ENCODE measurements at regions not wholly inside any gene's neighbourhood (a gene's known extent, or its start where the extent isn't known, plus 50 kb on each side); places are given as distances from the start of the nearest gene placed in this dataset.
"Not testable (repeated sequence)": the region's sequence is repeated elsewhere in the genome, so short reads cannot be mapped to it uniquely, and the experiment has no call there.

DNA sequence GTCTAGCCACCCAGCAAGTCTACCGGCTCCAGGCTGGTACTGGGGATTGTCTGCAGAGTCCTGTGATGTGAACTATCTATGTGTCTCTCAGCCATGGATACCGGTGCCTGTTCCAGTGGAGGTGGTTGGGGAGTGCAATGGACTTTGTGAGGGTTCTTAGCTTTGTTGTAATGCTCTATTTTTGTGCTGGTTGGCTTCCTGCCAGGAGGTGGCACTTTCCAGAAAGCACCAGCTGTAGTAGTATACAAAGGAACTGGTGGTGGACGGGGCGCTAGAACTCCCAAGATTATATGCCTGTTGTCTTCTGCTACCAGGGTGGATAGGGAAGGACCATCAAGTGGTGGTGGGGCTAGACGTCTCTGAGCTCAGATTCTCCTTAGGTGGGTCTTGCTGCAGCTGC is 306.4 kb upstream of the POF1B start:
- H3F3A ChIP-seq (ENCODE audit: insufficient read depth, low read length, poor library complexity, severe bottlenecking), result no peaks in the 10 kb centered on the region
- no peak overlapping the region for H2AFZ ChIP-seq (ENCODE audit: low read depth, low read length)
- no peaks in the 10 kb centered on the region for H4K20me1 ChIP-seq (ENCODE audit: insufficient read depth)
- no peaks in the 10 kb centered on the region for H3K79me2 ChIP-seq (replicated peaks; ENCODE audit: insufficient read depth, low read length)
- H3K9ac ChIP-seq (ENCODE audit: low read length), result no peak overlapping the region
- H3K36me3 ChIP-seq (ENCODE audit: insufficient read depth, low read length), result no peaks in the 10 kb centered on the region
- TF ChIP-seq EP300 (conservative IDR thresholded peaks at IDR 0.05; ENCODE audit: poor library complexity, severe bottlenecking), result no peak
- no peak for TF ChIP-seq EZH2 (IDR thresholded peaks at IDR 0.05; ENCODE audit: borderline replicate concordance, insufficient read depth, low read length, poor library complexity, severe bottlenecking)
- TF ChIP-seq, protein P1, sequence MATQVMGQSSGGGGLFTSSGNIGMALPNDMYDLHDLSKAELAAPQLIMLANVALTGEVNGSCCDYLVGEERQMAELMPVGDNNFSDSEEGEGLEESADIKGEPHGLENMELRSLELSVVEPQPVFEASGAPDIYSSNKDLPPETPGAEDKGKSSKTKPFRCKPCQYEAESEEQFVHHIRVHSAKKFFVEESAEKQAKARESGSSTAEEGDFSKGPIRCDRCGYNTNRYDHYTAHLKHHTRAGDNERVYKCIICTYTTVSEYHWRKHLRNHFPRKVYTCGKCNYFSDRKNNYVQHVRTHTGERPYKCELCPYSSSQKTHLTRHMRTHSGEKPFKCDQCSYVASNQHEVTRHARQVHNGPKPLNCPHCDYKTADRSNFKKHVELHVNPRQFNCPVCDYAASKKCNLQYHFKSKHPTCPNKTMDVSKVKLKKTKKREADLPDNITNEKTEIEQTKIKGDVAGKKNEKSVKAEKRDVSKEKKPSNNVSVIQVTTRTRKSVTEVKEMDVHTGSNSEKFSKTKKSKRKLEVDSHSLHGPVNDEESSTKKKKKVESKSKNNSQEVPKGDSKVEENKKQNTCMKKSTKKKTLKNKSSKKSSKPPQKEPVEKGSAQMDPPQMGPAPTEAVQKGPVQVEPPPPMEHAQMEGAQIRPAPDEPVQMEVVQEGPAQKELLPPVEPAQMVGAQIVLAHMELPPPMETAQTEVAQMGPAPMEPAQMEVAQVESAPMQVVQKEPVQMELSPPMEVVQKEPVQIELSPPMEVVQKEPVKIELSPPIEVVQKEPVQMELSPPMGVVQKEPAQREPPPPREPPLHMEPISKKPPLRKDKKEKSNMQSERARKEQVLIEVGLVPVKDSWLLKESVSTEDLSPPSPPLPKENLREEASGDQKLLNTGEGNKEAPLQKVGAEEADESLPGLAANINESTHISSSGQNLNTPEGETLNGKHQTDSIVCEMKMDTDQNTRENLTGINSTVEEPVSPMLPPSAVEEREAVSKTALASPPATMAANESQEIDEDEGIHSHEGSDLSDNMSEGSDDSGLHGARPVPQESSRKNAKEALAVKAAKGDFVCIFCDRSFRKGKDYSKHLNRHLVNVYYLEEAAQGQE (IDR thresholded peaks at IDR 0.05; ENCODE audit: borderline replicate concordance), result no peak
- TF ChIP-seq, protein P2, sequence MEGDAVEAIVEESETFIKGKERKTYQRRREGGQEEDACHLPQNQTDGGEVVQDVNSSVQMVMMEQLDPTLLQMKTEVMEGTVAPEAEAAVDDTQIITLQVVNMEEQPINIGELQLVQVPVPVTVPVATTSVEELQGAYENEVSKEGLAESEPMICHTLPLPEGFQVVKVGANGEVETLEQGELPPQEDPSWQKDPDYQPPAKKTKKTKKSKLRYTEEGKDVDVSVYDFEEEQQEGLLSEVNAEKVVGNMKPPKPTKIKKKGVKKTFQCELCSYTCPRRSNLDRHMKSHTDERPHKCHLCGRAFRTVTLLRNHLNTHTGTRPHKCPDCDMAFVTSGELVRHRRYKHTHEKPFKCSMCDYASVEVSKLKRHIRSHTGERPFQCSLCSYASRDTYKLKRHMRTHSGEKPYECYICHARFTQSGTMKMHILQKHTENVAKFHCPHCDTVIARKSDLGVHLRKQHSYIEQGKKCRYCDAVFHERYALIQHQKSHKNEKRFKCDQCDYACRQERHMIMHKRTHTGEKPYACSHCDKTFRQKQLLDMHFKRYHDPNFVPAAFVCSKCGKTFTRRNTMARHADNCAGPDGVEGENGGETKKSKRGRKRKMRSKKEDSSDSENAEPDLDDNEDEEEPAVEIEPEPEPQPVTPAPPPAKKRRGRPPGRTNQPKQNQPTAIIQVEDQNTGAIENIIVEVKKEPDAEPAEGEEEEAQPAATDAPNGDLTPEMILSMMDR (IDR thresholded peaks at IDR 0.05; ENCODE audit: poor library complexity, severe bottlenecking), result no peak
- TF ChIP-seq MXI1 (conservative IDR thresholded peaks at IDR 0.05; ENCODE audit: poor library complexity, severe bottlenecking), result no peak
- no peak for TF ChIP-seq RAD21 (conservative IDR thresholded peaks at IDR 0.05)
- TF ChIP-seq POLR2AphosphoS5 (IDR thresholded peaks at IDR 0.05), result no peak
- TF ChIP-seq TAF1 (IDR thresholded peaks at IDR 0.05; ENCODE audit: low read depth), result no peak
- no peak for TF ChIP-seq SMC3 (conservative IDR thresholded peaks at IDR 0.05; ENCODE audit: poor library complexity)
- no peaks in the 10 kb centered on the region for H3K9me3 ChIP-seq (ENCODE audit: low read length)
- H3K27ac ChIP-seq (ENCODE audit: low read length), result no peak overlapping the region
- H3K4me2 ChIP-seq (ENCODE audit: low read length), result no peak overlapping the region
- no peaks in the 10 kb centered on the region for H3K27me3 ChIP-seq (ENCODE audit: insufficient read depth, low read depth, low read length)
- H3K4me3 ChIP-seq (ENCODE audit: low read length), result no peak overlapping the region
- no peaks in the 10 kb centered on the region for H3K9me2 ChIP-seq (ENCODE audit: insufficient read depth, low read length)

DNA sequence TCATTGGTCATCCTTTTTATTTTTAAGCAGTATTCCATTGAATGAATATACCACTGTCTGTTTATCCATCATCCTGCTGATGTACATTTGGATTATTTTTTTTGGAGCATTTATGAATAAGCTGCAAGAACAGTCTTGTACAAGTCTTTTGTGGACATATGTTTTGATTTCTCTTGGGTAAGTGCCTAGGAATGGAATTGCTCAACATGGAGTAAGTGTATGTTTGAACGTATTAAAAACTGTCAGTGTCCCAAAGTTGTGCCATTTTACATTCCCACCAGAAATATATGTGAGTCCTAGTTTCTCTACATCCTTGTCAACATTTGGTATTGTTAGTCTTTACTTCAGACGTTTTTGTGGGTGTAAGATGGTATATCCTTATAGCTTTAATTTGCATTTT is 287.0 kb upstream of the POF1B start:
- no peak overlapping the region for H3K4me3 ChIP-seq (ENCODE audit: low read length)
- H3K9me2 ChIP-seq (ENCODE audit: insufficient read depth, low read length), result no peaks in the 10 kb centered on the region
- H3K4me2 ChIP-seq (ENCODE audit: low read length), result no peak overlapping the region
- H3K27ac ChIP-seq (ENCODE audit: low read length), result no peak overlapping the region
- H3K9me3 ChIP-seq (ENCODE audit: low read length), result no peaks in the 10 kb centered on the region
- TF ChIP-seq, protein P1 (IDR thresholded peaks at IDR 0.05; ENCODE audit: borderline replicate concordance), result no peak
- TF ChIP-seq RAD21 (conservative IDR thresholded peaks at IDR 0.05) (no peak), EP300 (conservative IDR thresholded peaks at IDR 0.05; ENCODE audit: poor library complexity, severe bottlenecking) (no peak), POLR2AphosphoS5 (IDR thresholded peaks at IDR 0.05) (no peak), EZH2 (IDR thresholded peaks at IDR 0.05; ENCODE audit: borderline replicate concordance, insufficient read depth, low read length, poor library complexity, severe bottlenecking) (no peak), SMC3 (conservative IDR thresholded peaks at IDR 0.05; ENCODE audit: poor library complexity) (no peak), TAF1 (IDR thresholded peaks at IDR 0.05; ENCODE audit: low read depth) (no peak), MXI1 (conservative IDR thresholded peaks at IDR 0.05; ENCODE audit: poor library complexity, severe bottlenecking) (no peak)
- TF ChIP-seq, protein P2 (IDR thresholded peaks at IDR 0.05; ENCODE audit: poor library complexity, severe bottlenecking), result no peak
- H3K27me3 ChIP-seq (ENCODE audit: insufficient read depth, low read depth, low read length), result no peaks in the 10 kb centered on the region
- no peaks in the 10 kb centered on the region for H3K36me3 ChIP-seq (ENCODE audit: insufficient read depth, low read length)
- no peak overlapping the region for H2AFZ ChIP-seq (ENCODE audit: low read depth, low read length)
- H3F3A ChIP-seq (ENCODE audit: insufficient read depth, low read length, poor library complexity, severe bottlenecking), result no peaks in the 10 kb centered on the region
- no peaks in the 10 kb centered on the region for H4K20me1 ChIP-seq (ENCODE audit: insufficient read depth)
- H3K9ac ChIP-seq (ENCODE audit: low read length), result no peak overlapping the region
- H3K79me2 ChIP-seq (replicated peaks; ENCODE audit: insufficient read depth, low read length), result no peaks in the 10 kb centered on the region

DNA sequence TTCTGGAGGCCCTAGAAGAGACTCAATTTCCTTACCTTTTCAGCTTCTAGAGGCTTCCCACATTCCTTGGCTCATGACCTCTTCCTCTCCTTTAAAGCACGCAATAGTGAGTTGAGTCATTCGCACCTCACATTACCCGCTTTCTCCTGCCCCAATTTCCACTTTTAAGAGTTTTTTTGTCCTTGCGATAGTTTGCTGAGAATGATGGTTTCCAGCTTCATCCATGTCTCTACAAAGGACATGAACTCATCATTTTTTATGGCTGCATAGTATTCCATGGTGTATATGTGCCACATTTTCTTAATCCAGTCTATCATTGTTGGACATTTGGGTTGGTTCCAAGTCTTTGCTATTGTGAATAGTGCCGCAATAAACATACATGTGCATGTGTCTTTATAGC is 284.5 kb upstream of the POF1B start:
- H3K9me3 ChIP-seq (ENCODE audit: low read length); H2AFZ ChIP-seq (ENCODE audit: low read depth, low read length); H3K79me2 ChIP-seq (replicated peaks; ENCODE audit: insufficient read depth, low read length); H3K9ac ChIP-seq (ENCODE audit: low read length); H3K36me3 ChIP-seq (ENCODE audit: insufficient read depth, low read length); H3K4me3 ChIP-seq (ENCODE audit: low read length); H3K4me2 ChIP-seq (ENCODE audit: low read length); H3K27me3 ChIP-seq (ENCODE audit: insufficient read depth, low read depth, low read length); H3K27ac ChIP-seq (ENCODE audit: low read length); H3F3A ChIP-seq (ENCODE audit: insufficient read depth, low read length, poor library complexity, severe bottlenecking); H3K9me2 ChIP-seq (ENCODE audit: insufficient read depth, low read length); H4K20me1 ChIP-seq (ENCODE audit: insufficient read depth): not testable (repeated sequence)
